ENCODE measurements at regions not wholly inside any gene's neighbourhood (a gene's known extent, or its start where the extent isn't known, plus 50 kb on each side); places are given as distances from the start of the nearest gene placed in this dataset.

DNA sequence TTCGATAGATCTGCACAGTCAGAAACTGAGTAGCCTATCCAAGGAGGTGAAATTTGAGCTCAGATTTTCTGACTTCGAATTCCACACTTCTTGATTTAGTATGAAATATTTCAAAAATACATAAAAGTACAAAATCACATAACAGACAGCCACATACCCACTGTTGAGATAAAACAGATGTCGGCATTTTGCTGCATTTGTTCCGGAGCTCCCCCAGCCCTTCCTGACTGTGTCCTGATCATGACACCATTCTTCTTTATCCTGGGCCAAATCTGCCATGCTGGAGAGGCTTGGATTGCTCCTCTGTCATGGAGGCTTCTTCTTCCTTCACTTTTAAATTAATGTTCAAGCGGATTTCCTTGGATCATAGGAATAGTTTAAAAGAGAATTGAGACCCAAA is 124.2 kb upstream of the RBPJ start:
- Histone ChIP-seq H3K79me2 (ENCODE audit: control insufficient read depth, insufficient read depth, low read length) (no peaks in the 10 kb centered on the region), H3K36me3 (ENCODE audit: control insufficient read depth in 2 of 2, insufficient read depth in 2 of 2, low read length in 1 of 2) (no peaks in the 10 kb centered on the region), H3K9me3 (replicated peaks; ENCODE audit: control insufficient read depth, insufficient read depth, low read length) (no peaks in the 10 kb centered on the region), H3K27ac (ENCODE audit: control insufficient read depth, insufficient read depth) (no peak overlapping the region), H3K27me3 (replicated peaks in 1 of 2; ENCODE audit: control insufficient read depth in 2 of 2, insufficient read depth in 2 of 2, low read length in 1 of 2) (no peaks in the 10 kb centered on the region), H4K20me1 (ENCODE audit: control insufficient read depth, insufficient read depth) (no peaks in the 10 kb centered on the region), H3K4me1 (ENCODE audit: control insufficient read depth, insufficient read depth, low read length) (peaks cover 35% of the 10 kb centered on the region), H3K4me3 (no peak overlapping the region), H3K4me2 (ENCODE audit: control insufficient read depth, insufficient read depth) (no peak overlapping the region; the same call in 1 of the 2 replicates), H3K9ac (ENCODE audit: control insufficient read depth, insufficient read depth, low read length) (no peak overlapping the region), H2AFZ (ENCODE audit: control insufficient read depth, low read depth, low read length) (no peak overlapping the region)
- BruUV-seq (replicated peaks) = no TSS peak
- ATAC-seq (no peak), FAIRE-seq (no peak), DNase-seq (ENCODE audit: low read depth, low spot score) (no peak)
- SMC1A ChIA-PET (ENCODE audit: uncharacterized antibody, unreplicated experiment) = interaction anchor here (0.8 to 1.6 kb wide), 6 partner anchors 9 to 78 kb away, joined by 3 to 4 read pairs (median 4); no protein-coding TSS in a partner anchor
- RAD21 ChIA-PET (ENCODE audit: unreplicated experiment) = interaction anchor here (0.6 to 1.3 kb wide), 3 partner anchors 22 to 127 kb away, joined by 3 to 4 read pairs (median 3); no protein-coding TSS in a partner anchor
- WGBS (ENCODE audit: insufficient coverage, insufficient replicate concordance, low lambda C conversion rate, missing lambda C conversion rate) = 96% methylated on average over 5 of the region's 5 CpGs
- CTCF ChIA-PET = interaction anchor here (0.8 to 2.0 kb wide), 4 partner anchors 33 to 134 kb away, joined by 3 to 5 read pairs (median 4); no protein-coding TSS in a partner anchor
- intact Hi-C loops (cut with micrococcal nuclease; ENCODE audit: unreplicated experiment) (loop anchor here (5.0 kb wide), 1 partner anchor 211 kb away; no protein-coding TSS in a partner anchor), in situ Hi-C loops (cut with MboI) (no loop called here)
- POLR2A ChIA-PET = interaction anchor here (1.0 kb wide), 1 partner anchor 103 kb away, joined by 3 read pairs; no protein-coding TSS in a partner anchor
- TF ChIP-seq HDAC6 (IDR thresholded peaks at IDR 0.05; ENCODE audit: unreplicated experiment) (no peak), NFYB (IDR thresholded peaks at IDR 0.05; ENCODE audit: insufficient read depth, low read depth, low read length) (no peak), EED (IDR thresholded peaks at IDR 0.05; ENCODE audit: low read depth) (no peak), SMC3 (IDR thresholded peaks at IDR 0.05; ENCODE audit: borderline replicate concordance, low read length) (no peak), MEF2A (IDR thresholded peaks at IDR 0.05; ENCODE audit: insufficient read depth, low read depth, low read length) (no peak), WRNIP1 (IDR thresholded peaks at IDR 0.05; ENCODE audit: borderline replicate concordance, low read depth, low read length) (no peak), SUPT20H (IDR thresholded peaks at IDR 0.05; ENCODE audit: borderline replicate concordance, control insufficient read depth, low read depth, low read length) (no peak), RELA (IDR thresholded peaks at IDR 0.05; ENCODE audit: borderline replicate concordance, partially characterized antibody) (no peak), IRF4 (IDR thresholded peaks at IDR 0.05; ENCODE audit: low read depth, low read length) (no peak), RCOR1 (conservative IDR thresholded peaks at IDR 0.05; ENCODE audit: low read depth, low read length) (no peak), STAT3 (IDR thresholded peaks at IDR 0.05; ENCODE audit: low read depth, low read length) (no peak), ZNF24 (IDR thresholded peaks at IDR 0.05) (no peak), POU2F2 (IDR thresholded peaks at IDR 0.05; ENCODE audit: borderline replicate concordance, low read depth, low read length) (no peak)
- TF ChIP-seq, protein P1, sequence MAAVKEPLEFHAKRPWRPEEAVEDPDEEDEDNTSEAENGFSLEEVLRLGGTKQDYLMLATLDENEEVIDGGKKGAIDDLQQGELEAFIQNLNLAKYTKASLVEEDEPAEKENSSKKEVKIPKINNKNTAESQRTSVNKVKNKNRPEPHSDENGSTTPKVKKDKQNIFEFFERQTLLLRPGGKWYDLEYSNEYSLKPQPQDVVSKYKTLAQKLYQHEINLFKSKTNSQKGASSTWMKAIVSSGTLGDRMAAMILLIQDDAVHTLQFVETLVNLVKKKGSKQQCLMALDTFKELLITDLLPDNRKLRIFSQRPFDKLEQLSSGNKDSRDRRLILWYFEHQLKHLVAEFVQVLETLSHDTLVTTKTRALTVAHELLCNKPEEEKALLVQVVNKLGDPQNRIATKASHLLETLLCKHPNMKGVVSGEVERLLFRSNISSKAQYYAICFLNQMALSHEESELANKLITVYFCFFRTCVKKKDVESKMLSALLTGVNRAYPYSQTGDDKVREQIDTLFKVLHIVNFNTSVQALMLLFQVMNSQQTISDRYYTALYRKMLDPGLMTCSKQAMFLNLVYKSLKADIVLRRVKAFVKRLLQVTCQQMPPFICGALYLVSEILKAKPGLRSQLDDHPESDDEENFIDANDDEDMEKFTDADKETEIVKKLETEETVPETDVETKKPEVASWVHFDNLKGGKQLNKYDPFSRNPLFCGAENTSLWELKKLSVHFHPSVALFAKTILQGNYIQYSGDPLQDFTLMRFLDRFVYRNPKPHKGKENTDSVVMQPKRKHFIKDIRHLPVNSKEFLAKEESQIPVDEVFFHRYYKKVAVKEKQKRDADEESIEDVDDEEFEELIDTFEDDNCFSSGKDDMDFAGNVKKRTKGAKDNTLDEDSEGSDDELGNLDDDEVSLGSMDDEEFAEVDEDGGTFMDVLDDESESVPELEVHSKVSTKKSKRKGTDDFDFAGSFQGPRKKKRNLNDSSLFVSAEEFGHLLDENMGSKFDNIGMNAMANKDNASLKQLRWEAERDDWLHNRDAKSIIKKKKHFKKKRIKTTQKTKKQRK (IDR thresholded peaks at IDR 0.05; ENCODE audit: low read depth, low read length) = no peak
- TF ChIP-seq, protein P2, sequence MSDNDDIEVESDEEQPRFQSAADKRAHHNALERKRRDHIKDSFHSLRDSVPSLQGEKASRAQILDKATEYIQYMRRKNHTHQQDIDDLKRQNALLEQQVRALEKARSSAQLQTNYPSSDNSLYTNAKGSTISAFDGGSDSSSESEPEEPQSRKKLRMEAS (IDR thresholded peaks at IDR 0.05; ENCODE audit: low read depth, low read length) = no peak
- TF ChIP-seq, protein P3, sequence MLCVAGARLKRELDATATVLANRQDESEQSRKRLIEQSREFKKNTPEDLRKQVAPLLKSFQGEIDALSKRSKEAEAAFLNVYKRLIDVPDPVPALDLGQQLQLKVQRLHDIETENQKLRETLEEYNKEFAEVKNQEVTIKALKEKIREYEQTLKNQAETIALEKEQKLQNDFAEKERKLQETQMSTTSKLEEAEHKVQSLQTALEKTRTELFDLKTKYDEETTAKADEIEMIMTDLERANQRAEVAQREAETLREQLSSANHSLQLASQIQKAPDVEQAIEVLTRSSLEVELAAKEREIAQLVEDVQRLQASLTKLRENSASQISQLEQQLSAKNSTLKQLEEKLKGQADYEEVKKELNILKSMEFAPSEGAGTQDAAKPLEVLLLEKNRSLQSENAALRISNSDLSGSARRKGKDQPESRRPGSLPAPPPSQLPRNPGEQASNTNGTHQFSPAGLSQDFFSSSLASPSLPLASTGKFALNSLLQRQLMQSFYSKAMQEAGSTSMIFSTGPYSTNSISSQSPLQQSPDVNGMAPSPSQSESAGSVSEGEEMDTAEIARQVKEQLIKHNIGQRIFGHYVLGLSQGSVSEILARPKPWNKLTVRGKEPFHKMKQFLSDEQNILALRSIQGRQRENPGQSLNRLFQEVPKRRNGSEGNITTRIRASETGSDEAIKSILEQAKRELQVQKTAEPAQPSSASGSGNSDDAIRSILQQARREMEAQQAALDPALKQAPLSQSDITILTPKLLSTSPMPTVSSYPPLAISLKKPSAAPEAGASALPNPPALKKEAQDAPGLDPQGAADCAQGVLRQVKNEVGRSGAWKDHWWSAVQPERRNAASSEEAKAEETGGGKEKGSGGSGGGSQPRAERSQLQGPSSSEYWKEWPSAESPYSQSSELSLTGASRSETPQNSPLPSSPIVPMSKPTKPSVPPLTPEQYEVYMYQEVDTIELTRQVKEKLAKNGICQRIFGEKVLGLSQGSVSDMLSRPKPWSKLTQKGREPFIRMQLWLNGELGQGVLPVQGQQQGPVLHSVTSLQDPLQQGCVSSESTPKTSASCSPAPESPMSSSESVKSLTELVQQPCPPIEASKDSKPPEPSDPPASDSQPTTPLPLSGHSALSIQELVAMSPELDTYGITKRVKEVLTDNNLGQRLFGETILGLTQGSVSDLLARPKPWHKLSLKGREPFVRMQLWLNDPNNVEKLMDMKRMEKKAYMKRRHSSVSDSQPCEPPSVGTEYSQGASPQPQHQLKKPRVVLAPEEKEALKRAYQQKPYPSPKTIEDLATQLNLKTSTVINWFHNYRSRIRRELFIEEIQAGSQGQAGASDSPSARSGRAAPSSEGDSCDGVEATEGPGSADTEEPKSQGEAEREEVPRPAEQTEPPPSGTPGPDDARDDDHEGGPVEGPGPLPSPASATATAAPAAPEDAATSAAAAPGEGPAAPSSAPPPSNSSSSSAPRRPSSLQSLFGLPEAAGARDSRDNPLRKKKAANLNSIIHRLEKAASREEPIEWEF (IDR thresholded peaks at IDR 0.05; ENCODE audit: insufficient replicate concordance, low read depth, low read length) = no peak
